Gastrocnemius medialis (tissue), 4 donors: ENCODE measurements at regions not wholly inside any gene's neighbourhood (a gene's known extent, or its start where the extent isn't known, plus 50 kb on each side); places are given as distances from the start of the nearest gene placed in this dataset.
"Not testable (repeated sequence)": the region's sequence is repeated elsewhere in the genome, so short reads cannot be mapped to it uniquely, and the experiment has no call there.

ENCODE experiments used
- ATAC-seq, 2 donors: fragments of 150-250 bp; one replicate each; pipeline ENCODE4 v1.9.1; 2016
- DNase-seq, 2 donors: peaks; one replicate each; pipeline ENCODE4 v3.0.0-alpha.2; 2019
- H3K27ac ChIP-seq, 4 donors: fragments of 200-600 bp; sonication (generic); 1 replicate in 1 of 4; 2 replicates in 3 of 4; pipeline ENCODE4 v1.5.1; 2016 to 2018; ENCODE audit warnings: mild to moderate bottlenecking in 2 of 4, moderate library complexity in 1 of 4
- H3K27me3 ChIP-seq, 3 donors: fragments of 200-600 bp; sonication (generic) in 2 of 3; 1 replicate in 1 of 3; 2 replicates in 2 of 3; pipeline versions ENCODE4 v1.5.1 to v1.6.0; 2016 to 2019; ENCODE audit warnings: mild to moderate bottlenecking in 1 of 3, moderate library complexity in 1 of 3
- H3K36me3 ChIP-seq, 2 donors: fragments of 200-600 bp; sonication (generic) in 1 of 2; one replicate each; pipeline ENCODE4 v1.5.1; 2017 to 2018
- H3K4me1 ChIP-seq, 2 donors: fragments of 200-600 bp; sonication (generic) in 1 of 2; one replicate each; pipeline ENCODE4 v1.5.1; 2016 to 2017; ENCODE audit warnings: mild to moderate bottlenecking in 2 of 2
- H3K4me3 ChIP-seq, 4 donors: fragments of 200-600 bp; sonication (generic) in 3 of 4; 1 replicate in 1 of 4; 2 replicates in 3 of 4; pipeline ENCODE4 v1.5.1; 2016 to 2019; ENCODE audit warnings: mild to moderate bottlenecking in 2 of 4
- H3K9me3 ChIP-seq, 3 donors: fragments of 200-600 bp; sonication (generic) in 2 of 3; 1 replicate in 1 of 3; 2 replicates in 2 of 3; pipeline ENCODE4 v1.5.1; 2016 to 2019
- CTCF ChIP-seq, 5 experiments: fragments of 450-650 bp in 3 of 5; fragments of 200-600 bp in 2 of 5; sonication (generic) in 2 of 5; IDR thresholded peaks in 4 of 5; conservative IDR thresholded peaks in 1 of 5; 1 replicate in 4 of 5; 2 replicates in 1 of 5; pipeline ENCODE4 v1.5.1; 2016 to 2019; ENCODE audit warnings: antibody characterized with exemption in 5 of 5, mild to moderate bottlenecking in 3 of 5, moderate library complexity in 3 of 5
- POLR2A ChIP-seq, 2 donors: fragments of 450-650 bp; IDR thresholded peaks; one replicate each; pipeline ENCODE4 v1.6.1; 2017; ENCODE audit warnings: antibody characterized with exemption in 2 of 2, mild to moderate bottlenecking in 2 of 2, moderate library complexity in 2 of 2
- in situ Hi-C, 4 donors: fragments of 200-750 bp; cut with MboI; loops; one replicate each; pipeline versions ENCODE4 v1.15.0 to v1.8.0; 2017; ENCODE audit warnings: low sequenced_read_pairs in 4 of 4
- intact Hi-C: fragments of 100-400 bp; cut with DNase I; formaldehyde crosslinking; loops from one replicate; pipeline ENCODE4 v1.15.1; 2023; ENCODE audit warnings: low total_unique reads

GRCh38 chr14:105890474-105891220, 364.3 kb downstream of the TMEM121 start:
- Histone ChIP-seq H3K36me3 (no peaks in the 10 kb centered on the region), H3K4me3 (no peak overlapping the region), H3K4me1 (no peaks in the 10 kb centered on the region), H3K27me3 (no peaks in the 10 kb centered on the region), H3K9me3 (no peaks in the 10 kb centered on the region), H3K27ac (no peak overlapping the region)
- DNase-seq: no peak
- in situ Hi-C loops: no loop called here
- no peak for ATAC-seq
- intact Hi-C loops: no loop called here
- TF ChIP-seq CTCF (IDR thresholded peaks at IDR 0.05 in 4 of 5, conservative IDR thresholded peaks at IDR 0.05 in 1 of 5) (no peak), POLR2A (IDR thresholded peaks at IDR 0.05) (no peak)

GRCh38 chr14:105891221-105891602, 364.8 kb downstream of the TMEM121 start:
- in situ Hi-C loops (no loop called here), intact Hi-C loops (no loop called here)
- H3K27ac ChIP-seq: no peak overlapping the region
- no peak for DNase-seq
- TF ChIP-seq POLR2A (IDR thresholded peaks at IDR 0.05): no peak
- TF ChIP-seq CTCF (IDR thresholded peaks at IDR 0.05 in 4 of 5, conservative IDR thresholded peaks at IDR 0.05 in 1 of 5): no peak
- H3K4me3 ChIP-seq: no peak overlapping the region
- no peaks in the 10 kb centered on the region for H3K4me1 ChIP-seq
- no peaks in the 10 kb centered on the region for H3K9me3 ChIP-seq
- H3K27me3 ChIP-seq: no peaks in the 10 kb centered on the region
- no peaks in the 10 kb centered on the region for H3K36me3 ChIP-seq
- ATAC-seq: no peak

- DNase-seq (no peak), ATAC-seq (no peak)
- in situ Hi-C loops: no loop called here
These were observed 365.5 kb downstream of the TMEM121 start for GRCh38 chr14:105891631-105892452.

GRCh38 chr14:105892453-105893441, 366.4 kb downstream of the TMEM121 start:
- H3K9me3 ChIP-seq, H3K36me3 ChIP-seq, in situ Hi-C loops, H3K27ac ChIP-seq, ATAC-seq, H3K27me3 ChIP-seq, H3K4me3 ChIP-seq, H3K4me1 ChIP-seq, DNase-seq, intact Hi-C loops: not testable (repeated sequence)

More at GRCh38 chr14:105891631-105892452, 365.5 kb downstream of the TMEM121 start:
- no peak overlapping the region for H3K4me3 ChIP-seq
- no peaks in the 10 kb centered on the region for H3K4me1 ChIP-seq
- TF ChIP-seq POLR2A (IDR thresholded peaks at IDR 0.05) (no peak), CTCF (IDR thresholded peaks at IDR 0.05 in 4 of 5, conservative IDR thresholded peaks at IDR 0.05 in 1 of 5) (no peak)
- H3K27me3 ChIP-seq: no peaks in the 10 kb centered on the region
- H3K9me3 ChIP-seq: no peaks in the 10 kb centered on the region
- H3K36me3 ChIP-seq: no peaks in the 10 kb centered on the region
- no peak overlapping the region for H3K27ac ChIP-seq
- intact Hi-C loops: no loop called here

GRCh38 chr14:105893686-105894085, 367.3 kb downstream of the TMEM121 start:
- H3K27me3 ChIP-seq, H3K4me3 ChIP-seq, intact Hi-C loops, H3K4me1 ChIP-seq, in situ Hi-C loops, ATAC-seq, H3K9me3 ChIP-seq, H3K36me3 ChIP-seq, DNase-seq, H3K27ac ChIP-seq: not testable (repeated sequence)
